ENCODE measurements at regions not wholly inside any gene's neighbourhood (a gene's known extent, or its start where the extent isn't known, plus 50 kb on each side); places are given as distances from the start of the nearest gene placed in this dataset.

DNA sequence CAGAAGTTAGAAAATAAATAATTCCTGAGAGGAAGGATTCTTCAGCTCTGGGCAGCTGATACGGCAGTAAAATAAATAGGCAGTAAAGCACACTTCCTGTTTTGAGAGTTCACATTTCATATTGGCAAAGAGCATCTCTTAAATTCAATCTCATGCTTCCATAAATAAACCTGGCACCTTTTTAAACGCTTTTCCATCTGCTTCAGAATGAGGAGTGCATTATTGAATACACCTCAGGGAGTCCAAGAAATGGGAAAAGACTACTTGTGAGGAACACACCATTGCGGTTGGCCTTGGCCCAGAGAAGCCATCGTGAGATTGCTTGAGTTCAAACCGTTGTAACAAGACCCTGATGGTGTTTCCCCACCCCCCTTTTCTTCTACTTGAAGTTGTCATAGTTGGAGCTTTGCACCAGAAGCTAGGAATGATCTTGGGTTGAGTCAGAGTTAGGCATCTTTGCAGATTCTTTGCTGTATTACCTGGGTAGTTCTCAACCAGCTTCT is 123.9 kb downstream of the RDH14 start:
- Histone ChIP-seq H3K4me1 (peaks cover 0 to 7% (median 0%) of the 10 kb centered on the region in 3 donors), H3K4me3 (no peak overlapping the region), H3K9me3 (peaks cover 0 to 6% (median 0%) of the 10 kb centered on the region in 3 donors), H3K36me3 (no peaks in the 10 kb centered on the region), H3K27ac (peak overlapping the region in 1 of 4 donors; percentile 31), H3K27me3 (no peaks in the 10 kb centered on the region)
- intact Hi-C loops (cut with DNase I), result no loop called here
- WGBS, 2 donors, result 42 to 49% methylated on average over 5 of the region's 5 CpGs
- DNase-seq, result no peak
- TF ChIP-seq POLR2A (IDR thresholded peaks at IDR 0.05), result no peak

GRCh38 chr2:18435426-18436037 is 124.9 kb downstream of the RDH14 start:
- intact Hi-C loops (cut with DNase I), result no loop called here
- H3K27ac ChIP-seq, result no peak overlapping the region
- no peak overlapping the region for H3K4me3 ChIP-seq
- H3K9me3 ChIP-seq, result peaks cover 0 to 6% (median 0%) of the 10 kb centered on the region in 3 donors
- no peaks in the 10 kb centered on the region for H3K27me3 ChIP-seq
- H3K4me1 ChIP-seq, result peaks cover 0 to 7% (median 0%) of the 10 kb centered on the region in 3 donors
- DNase-seq, result no peak
- 39 to 45% methylated on average over 2 of the region's 2 CpGs for WGBS, 2 donors
- no peaks in the 10 kb centered on the region for H3K36me3 ChIP-seq
- TF ChIP-seq POLR2A (IDR thresholded peaks at IDR 0.05), result no peak
- peak in 5 of 6 experiments; percentile 8 to 50 (median 28) for TF ChIP-seq CTCF (IDR thresholded peaks at IDR 0.05)

DNA sequence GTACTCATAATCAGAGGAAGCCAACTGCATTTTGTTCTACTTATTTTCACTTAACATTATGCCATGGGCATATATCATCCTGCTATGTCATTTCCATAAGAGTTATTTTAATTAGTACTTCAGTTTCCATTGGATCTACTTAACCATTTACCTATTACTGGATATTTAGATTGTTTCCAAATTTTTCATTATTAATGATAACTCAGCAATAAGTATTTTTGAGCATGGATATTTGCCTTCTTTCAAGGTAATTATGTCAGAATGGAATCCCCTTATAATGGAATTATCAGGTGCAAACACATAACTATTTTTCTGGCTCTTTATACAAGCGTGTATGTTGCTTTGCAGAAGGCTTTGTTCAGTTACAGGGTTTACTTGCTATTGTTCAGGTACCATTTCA is 126.6 kb downstream of the RDH14 start:
- no peaks in the 10 kb centered on the region for H3K36me3 ChIP-seq
- intact Hi-C loops (cut with DNase I), result no loop called here
- peaks cover 0 to 6% (median 0%) of the 10 kb centered on the region in 3 donors for H3K9me3 ChIP-seq
- no peaks in the 10 kb centered on the region for H3K27me3 ChIP-seq
- TF ChIP-seq POLR2A (IDR thresholded peaks at IDR 0.05) (no peak), CTCF (IDR thresholded peaks at IDR 0.05) (no peak)
- peaks cover 0 to 7% (median 0%) of the 10 kb centered on the region in 3 donors for H3K4me1 ChIP-seq
- DNase-seq, result no peak
- 53 to 64% methylated on average over 1 of the region's 1 CpG for WGBS, 2 donors
- H3K4me3 ChIP-seq, result no peak overlapping the region
- H3K27ac ChIP-seq, result no peak overlapping the region

DNA sequence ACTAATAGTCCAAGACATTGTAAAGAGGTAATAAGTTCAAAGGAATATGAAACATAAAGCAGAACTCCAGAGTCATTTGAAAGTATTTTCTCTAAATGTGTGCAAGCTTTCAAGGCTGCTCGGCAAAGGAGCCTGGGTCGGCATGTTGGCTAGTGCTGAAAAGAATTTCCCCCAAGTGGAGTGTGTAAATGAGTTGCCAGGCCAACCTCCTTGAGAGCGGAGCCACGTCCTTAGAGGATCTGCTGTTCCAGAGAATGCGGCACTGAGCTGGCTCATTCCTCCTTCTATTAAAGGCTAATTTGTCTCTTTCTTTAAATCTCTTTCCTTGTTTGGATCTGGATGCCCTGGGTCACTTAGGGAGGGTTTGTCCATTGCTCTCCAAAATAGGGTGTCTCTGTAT is 127.5 kb downstream of the RDH14 start:
- H3K36me3 ChIP-seq, result no peaks in the 10 kb centered on the region
- H3K4me1 ChIP-seq, result peaks cover 0 to 7% (median 0%) of the 10 kb centered on the region in 3 donors
- WGBS, 2 donors, result 26 to 40% methylated on average over 5 of the region's 5 CpGs
- no peak for TF ChIP-seq CTCF (IDR thresholded peaks at IDR 0.05)
- no peak for TF ChIP-seq POLR2A (IDR thresholded peaks at IDR 0.05)
- H3K4me3 ChIP-seq, result no peak overlapping the region
- peaks cover 0 to 1% (median 0%) of the 10 kb centered on the region in 3 donors for H3K9me3 ChIP-seq
- intact Hi-C loops (cut with DNase I), result no loop called here
- DNase-seq, result no peak
- H3K27ac ChIP-seq, result peak overlapping the region in 2 of 4 donors; percentile 16 to 33
- H3K27me3 ChIP-seq, result no peaks in the 10 kb centered on the region

- 62 to 80% methylated on average over 4 of the region's 4 CpGs for WGBS, 2 donors
These were observed 129.3 kb downstream of the RDH14 start for GRCh38 chr2:18430996-18431748.

More at GRCh38 chr2:18430996-18431748, 129.3 kb downstream of the RDH14 start:
- intact Hi-C loops (cut with DNase I), result no loop called here
- Histone ChIP-seq H3K4me1 (peaks cover 0 to 7% (median 0%) of the 10 kb centered on the region in 3 donors), H3K36me3 (no peaks in the 10 kb centered on the region), H3K27ac (no peak overlapping the region), H3K27me3 (no peaks in the 10 kb centered on the region), H3K4me3 (no peak overlapping the region), H3K9me3 (no peaks in the 10 kb centered on the region)
- no peak for DNase-seq
- TF ChIP-seq CTCF (IDR thresholded peaks at IDR 0.05) (no peak), POLR2A (IDR thresholded peaks at IDR 0.05) (no peak)

All from esophagus squamous epithelium (tissue), 5 donors.